ENCODE measurements at regions not wholly inside any gene's neighbourhood (a gene's known extent, or its start where the extent isn't known, plus 50 kb on each side); places are given as distances from the start of the nearest gene placed in this dataset.
"Not testable (repeated sequence)": the region's sequence is repeated elsewhere in the genome, so short reads cannot be mapped to it uniquely, and the experiment has no call there.

- H4K20me1 ChIP-seq (ENCODE audit: insufficient read depth, low read depth, low read length), result no peaks in the 10 kb centered on the region
- DNase-seq, result no peak
- H3K36me3 ChIP-seq (ENCODE audit: insufficient read depth, low read length), result no peaks in the 10 kb centered on the region
- no peaks in the 10 kb centered on the region for H3K79me2 ChIP-seq (ENCODE audit: low read length)
- no peaks in the 10 kb centered on the region for H3K9me2 ChIP-seq (replicated peaks; ENCODE audit: insufficient read depth, low read length)
- H3K27ac ChIP-seq (ENCODE audit: low read length), result no peak overlapping the region
- no peak overlapping the region for H3K4me3 ChIP-seq (ENCODE audit: low read length)
- H3K4me2 ChIP-seq (ENCODE audit: low read depth, low read length, poor library complexity, severe bottlenecking), result no peak overlapping the region
- no peak overlapping the region for H2AFZ ChIP-seq (ENCODE audit: low read length)
- H3K27me3 ChIP-seq (ENCODE audit: low read length), result no peaks in the 10 kb centered on the region
- no peaks in the 10 kb centered on the region for H3K9me3 ChIP-seq (ENCODE audit: low read length)
- H3K9ac ChIP-seq (ENCODE audit: low read length), result no peak overlapping the region
- peaks cover 17% of the 10 kb centered on the region for H3K4me1 ChIP-seq (ENCODE audit: low read length)
Observed at GRCh38 chr1:234953655-234954405, 174.8 kb downstream of the TOMM20 start.

DNA sequence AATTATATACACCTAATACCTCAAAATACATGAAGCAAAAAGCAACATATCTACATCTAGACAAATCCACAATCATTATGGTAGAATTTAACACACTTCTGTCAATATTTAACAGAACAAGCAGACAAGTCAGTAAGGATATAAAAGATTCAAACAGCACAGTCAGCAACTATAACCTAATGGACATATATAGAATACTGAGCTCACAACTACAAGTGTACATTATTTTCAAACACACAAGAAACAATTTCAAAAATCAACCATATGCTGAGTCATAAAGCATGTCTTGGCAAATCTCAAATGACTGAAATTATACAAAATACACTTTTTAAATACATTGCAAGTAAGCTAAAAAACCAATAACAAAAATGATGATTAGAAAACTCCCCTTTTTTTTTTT is 178.0 kb downstream of the TOMM20 start:
- H3K79me2 ChIP-seq (ENCODE audit: low read length), result no peaks in the 10 kb centered on the region
- DNase-seq, result no peak
- peaks cover 10% of the 10 kb centered on the region for H3K4me1 ChIP-seq (ENCODE audit: low read length)
- H3K27me3 ChIP-seq (ENCODE audit: low read length), result no peaks in the 10 kb centered on the region
- H3K9me3 ChIP-seq (ENCODE audit: low read length), result no peaks in the 10 kb centered on the region
- H3K9me2 ChIP-seq (replicated peaks; ENCODE audit: insufficient read depth, low read length), result no peaks in the 10 kb centered on the region
- no peak overlapping the region for H2AFZ ChIP-seq (ENCODE audit: low read length)
- H3K4me3 ChIP-seq (ENCODE audit: low read length), result no peak overlapping the region
- no peak overlapping the region for H3K4me2 ChIP-seq (ENCODE audit: low read depth, low read length, poor library complexity, severe bottlenecking)
- no peak overlapping the region for H3K9ac ChIP-seq (ENCODE audit: low read length)
- no peaks in the 10 kb centered on the region for H4K20me1 ChIP-seq (ENCODE audit: insufficient read depth, low read depth, low read length)
- H3K27ac ChIP-seq (ENCODE audit: low read length), result no peak overlapping the region
- no peaks in the 10 kb centered on the region for H3K36me3 ChIP-seq (ENCODE audit: insufficient read depth, low read length)

- peaks cover 11% of the 10 kb centered on the region for H3K4me1 ChIP-seq (ENCODE audit: low read length)
- H3K9ac ChIP-seq (ENCODE audit: low read length); H4K20me1 ChIP-seq (ENCODE audit: insufficient read depth, low read depth, low read length); H3K27ac ChIP-seq (ENCODE audit: low read length); H3K36me3 ChIP-seq (ENCODE audit: insufficient read depth, low read length); H3K9me2 ChIP-seq (replicated peaks; ENCODE audit: insufficient read depth, low read length); H3K4me2 ChIP-seq (ENCODE audit: low read depth, low read length, poor library complexity, severe bottlenecking); H2AFZ ChIP-seq (ENCODE audit: low read length); H3K9me3 ChIP-seq (ENCODE audit: low read length); DNase-seq; H3K4me3 ChIP-seq (ENCODE audit: low read length); H3K79me2 ChIP-seq (ENCODE audit: low read length); H3K27me3 ChIP-seq (ENCODE audit: low read length): not testable (repeated sequence)
Observed at GRCh38 chr1:234949528-234949927, 179.1 kb downstream of the TOMM20 start.

DNA sequence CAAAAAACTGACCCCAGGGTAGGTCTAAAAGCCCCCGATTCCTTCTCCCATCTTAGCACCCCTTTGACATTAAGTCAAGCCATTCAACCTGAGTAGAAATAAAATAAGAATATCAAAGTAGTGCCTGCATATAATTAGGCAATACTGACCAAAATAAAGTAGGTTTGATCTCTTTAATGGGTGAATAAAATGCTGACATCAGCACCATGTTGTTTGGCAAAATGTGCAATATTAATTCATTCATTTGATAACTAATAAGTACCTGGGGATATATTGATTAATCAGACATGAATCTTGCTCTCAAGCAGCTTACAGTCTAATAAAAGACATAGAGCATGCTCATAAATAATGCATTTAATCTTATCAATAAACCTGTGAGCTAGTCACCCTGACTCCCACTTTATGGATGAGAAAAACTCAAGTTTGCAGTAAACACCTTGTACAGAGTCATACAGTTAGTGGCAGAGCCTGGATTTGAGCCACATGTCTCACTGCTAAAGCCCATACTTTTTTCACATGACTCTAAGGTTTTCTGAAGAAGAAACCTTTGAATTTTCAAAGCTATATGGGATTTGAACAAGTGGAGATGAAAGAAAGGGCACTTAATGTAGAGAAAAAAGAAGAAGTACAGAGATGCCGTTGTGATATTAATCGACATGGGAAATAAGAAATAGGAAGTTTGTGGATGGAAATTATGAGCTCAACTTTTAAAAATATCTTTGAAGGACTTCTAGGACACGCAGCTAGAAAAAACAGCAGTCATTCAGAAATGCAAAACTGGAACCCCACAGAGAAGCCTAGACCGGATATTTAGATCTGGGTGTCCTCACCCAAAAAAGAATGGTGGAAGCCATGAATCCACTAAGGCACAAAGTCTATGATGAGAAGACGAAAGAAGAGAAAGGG is 183.9 kb downstream of the TOMM20 start:
- Histone ChIP-seq H3K9me3 (ENCODE audit: low read length) (no peaks in the 10 kb centered on the region), H3K4me1 (ENCODE audit: low read length) (peaks cover 12% of the 10 kb centered on the region), H3K4me3 (ENCODE audit: low read length) (0 out of 2 replicates have a peak overlapping the region, but pooled peaks have one; percentile 28), H3K27ac (ENCODE audit: low read length) (no peak overlapping the region), H3K4me2 (ENCODE audit: low read depth, low read length, poor library complexity, severe bottlenecking) (peak overlapping the region; percentile 34), H3K9ac (ENCODE audit: low read length) (no peak overlapping the region), H3K79me2 (ENCODE audit: low read length) (no peaks in the 10 kb centered on the region), H3K9me2 (replicated peaks; ENCODE audit: insufficient read depth, low read length) (no peaks in the 10 kb centered on the region), H2AFZ (ENCODE audit: low read length) (no peak overlapping the region), H3K27me3 (ENCODE audit: low read length) (no peaks in the 10 kb centered on the region), H3K36me3 (ENCODE audit: insufficient read depth, low read length) (no peaks in the 10 kb centered on the region), H4K20me1 (ENCODE audit: insufficient read depth, low read depth, low read length) (no peaks in the 10 kb centered on the region)
- DNase-seq, result peak; percentile 71

DNA sequence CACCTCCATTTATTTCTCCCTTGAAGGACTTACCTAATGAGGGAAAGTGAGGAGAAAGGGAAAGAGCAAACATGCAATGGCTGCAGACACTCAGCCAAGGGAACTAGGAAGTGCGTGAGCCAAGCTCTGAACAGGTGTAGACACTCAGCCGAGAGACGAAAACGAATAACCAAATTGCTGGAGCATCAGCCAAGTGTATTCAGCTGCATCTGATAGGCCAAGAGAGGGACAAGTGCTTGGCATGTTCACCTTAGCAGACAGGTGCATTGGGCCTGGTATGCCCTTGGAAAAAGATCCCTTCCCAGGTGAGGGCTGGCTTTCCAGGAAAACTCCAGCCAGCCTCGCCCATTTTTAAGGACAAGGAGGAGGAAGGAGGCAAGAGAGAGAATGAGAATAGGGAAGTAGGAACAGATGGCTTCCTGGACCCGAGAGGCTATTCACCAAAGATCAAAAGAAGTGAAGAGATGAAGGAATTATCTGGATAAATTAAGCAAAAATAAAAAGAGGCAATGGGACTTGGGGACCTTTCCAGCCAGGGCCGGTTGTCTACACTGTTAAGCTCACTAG is 184.7 kb downstream of the TOMM20 start:
- no peaks in the 10 kb centered on the region for H3K36me3 ChIP-seq (ENCODE audit: insufficient read depth, low read length)
- H3K9ac ChIP-seq (ENCODE audit: low read length), result no peak overlapping the region
- H4K20me1 ChIP-seq (ENCODE audit: insufficient read depth, low read depth, low read length), result no peaks in the 10 kb centered on the region
- no peak overlapping the region for H2AFZ ChIP-seq (ENCODE audit: low read length)
- no peaks in the 10 kb centered on the region for H3K79me2 ChIP-seq (ENCODE audit: low read length)
- H3K27me3 ChIP-seq (ENCODE audit: low read length), result no peaks in the 10 kb centered on the region
- H3K27ac ChIP-seq (ENCODE audit: low read length), result no peak overlapping the region
- no peak for DNase-seq
- no peak overlapping the region for H3K4me2 ChIP-seq (ENCODE audit: low read depth, low read length, poor library complexity, severe bottlenecking)
- no peaks in the 10 kb centered on the region for H3K9me3 ChIP-seq (ENCODE audit: low read length)
- H3K9me2 ChIP-seq (replicated peaks; ENCODE audit: insufficient read depth, low read length), result no peaks in the 10 kb centered on the region
- H3K4me3 ChIP-seq (ENCODE audit: low read length), result no peak overlapping the region
- peaks cover 12% of the 10 kb centered on the region for H3K4me1 ChIP-seq (ENCODE audit: low read length)

GRCh38 chr1:234942879-234943506 is 185.6 kb downstream of the TOMM20 start:
- peaks cover 12% of the 10 kb centered on the region for H3K4me1 ChIP-seq (ENCODE audit: low read length)
- DNase-seq, result peak; percentile 49
- H3K4me2 ChIP-seq (ENCODE audit: low read depth, low read length, poor library complexity, severe bottlenecking), result no peak overlapping the region
- H2AFZ ChIP-seq (ENCODE audit: low read length), result no peak overlapping the region
- H3K27me3 ChIP-seq (ENCODE audit: low read length), result no peaks in the 10 kb centered on the region
- no peaks in the 10 kb centered on the region for H3K36me3 ChIP-seq (ENCODE audit: insufficient read depth, low read length)
- H3K9me3 ChIP-seq (ENCODE audit: low read length), result no peaks in the 10 kb centered on the region
- no peak overlapping the region for H3K4me3 ChIP-seq (ENCODE audit: low read length)
- H3K79me2 ChIP-seq (ENCODE audit: low read length), result no peaks in the 10 kb centered on the region
- H3K9ac ChIP-seq (ENCODE audit: low read length), result no peak overlapping the region
- no peak overlapping the region for H3K27ac ChIP-seq (ENCODE audit: low read length)
- H3K9me2 ChIP-seq (replicated peaks; ENCODE audit: insufficient read depth, low read length), result no peaks in the 10 kb centered on the region
- H4K20me1 ChIP-seq (ENCODE audit: insufficient read depth, low read depth, low read length), result no peaks in the 10 kb centered on the region

GRCh38 chr1:234942012-234942332 is 186.7 kb downstream of the TOMM20 start:
- H2AFZ ChIP-seq (ENCODE audit: low read length), result no peak overlapping the region
- no peak overlapping the region for H3K4me3 ChIP-seq (ENCODE audit: low read length)
- no peaks in the 10 kb centered on the region for H3K79me2 ChIP-seq (ENCODE audit: low read length)
- no peaks in the 10 kb centered on the region for H3K36me3 ChIP-seq (ENCODE audit: insufficient read depth, low read length)
- H3K9ac ChIP-seq (ENCODE audit: low read length), result no peak overlapping the region
- H3K4me2 ChIP-seq (ENCODE audit: low read depth, low read length, poor library complexity, severe bottlenecking), result no peak overlapping the region
- H3K27ac ChIP-seq (ENCODE audit: low read length), result no peak overlapping the region
- no peaks in the 10 kb centered on the region for H4K20me1 ChIP-seq (ENCODE audit: insufficient read depth, low read depth, low read length)
- H3K9me3 ChIP-seq (ENCODE audit: low read length), result no peaks in the 10 kb centered on the region
- H3K9me2 ChIP-seq (replicated peaks; ENCODE audit: insufficient read depth, low read length), result no peaks in the 10 kb centered on the region
- peaks cover 12% of the 10 kb centered on the region for H3K4me1 ChIP-seq (ENCODE audit: low read length)
- DNase-seq, result no peak
- H3K27me3 ChIP-seq (ENCODE audit: low read length), result no peaks in the 10 kb centered on the region

Measured in Karpas-422 (cell line).